HG03139 (cell line): ENCODE measurements at regions not wholly inside any gene's neighbourhood (a gene's known extent, or its start where the extent isn't known, plus 50 kb on each side); places are given as distances from the start of the nearest gene placed in this dataset.
"Not testable (repeated sequence)": the region's sequence is repeated elsewhere in the genome, so short reads cannot be mapped to it uniquely, and the experiment has no call there.

ENCODE experiments used
- ATAC-seq: cut with Tn5 transposase; IDR thresholded peaks from one replicate; pipeline ENCODE4 v1.9.1; 2021; ENCODE audit not compliant: unreplicated experiment

DNA sequence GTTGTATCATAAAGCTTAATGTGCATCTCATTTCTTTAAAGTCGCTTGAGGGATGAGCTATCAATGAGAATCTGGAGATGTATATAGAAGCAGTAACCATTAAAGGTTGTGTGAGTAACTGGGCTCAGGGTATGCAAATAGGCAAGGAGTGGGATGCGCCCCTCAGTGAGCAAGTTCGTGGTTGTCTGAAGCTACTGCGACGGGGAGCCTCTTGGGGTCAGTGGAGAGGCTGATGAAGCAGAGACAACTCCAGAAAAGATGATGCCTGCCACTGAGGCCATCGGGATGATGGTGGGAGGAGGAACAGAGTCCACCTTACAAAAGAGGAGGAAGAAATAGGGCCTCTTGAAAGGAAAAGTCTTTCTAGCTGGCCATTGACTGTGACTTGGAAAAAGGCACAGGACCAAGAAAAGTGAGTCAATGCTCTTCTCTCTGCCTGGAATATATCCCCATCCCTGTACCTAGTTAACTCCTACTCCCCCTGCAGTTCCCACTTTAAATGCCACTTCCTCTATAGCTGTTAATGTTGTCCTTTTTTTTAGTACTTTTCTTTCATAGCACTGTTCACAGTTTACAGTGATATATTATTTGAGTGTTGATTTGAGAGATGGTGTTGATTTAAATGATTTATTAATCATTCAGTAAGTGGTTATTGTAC, 51.4 kb upstream of the LSM6 start:
- ATAC-seq = peak; percentile 92

DNA sequence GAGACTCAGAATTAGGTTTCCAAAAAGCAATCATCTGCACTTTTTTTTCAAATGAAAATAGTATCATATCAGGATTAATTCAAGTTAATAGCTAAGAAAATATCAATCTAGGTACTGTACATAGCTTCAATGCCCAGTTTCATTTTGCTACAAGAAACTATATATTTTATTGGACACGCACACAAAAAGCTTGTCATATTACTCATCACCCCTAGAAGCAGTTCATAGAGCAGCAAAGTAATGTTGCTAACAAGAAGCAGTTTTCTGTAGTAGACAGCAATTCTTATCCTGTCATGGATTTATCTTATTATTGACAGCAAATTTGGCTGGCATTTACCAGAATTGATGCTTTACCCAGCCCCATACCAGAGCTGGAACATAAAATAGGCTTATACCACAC, 52.3 kb upstream of the LSM6 start:
- no peak for ATAC-seq

DNA sequence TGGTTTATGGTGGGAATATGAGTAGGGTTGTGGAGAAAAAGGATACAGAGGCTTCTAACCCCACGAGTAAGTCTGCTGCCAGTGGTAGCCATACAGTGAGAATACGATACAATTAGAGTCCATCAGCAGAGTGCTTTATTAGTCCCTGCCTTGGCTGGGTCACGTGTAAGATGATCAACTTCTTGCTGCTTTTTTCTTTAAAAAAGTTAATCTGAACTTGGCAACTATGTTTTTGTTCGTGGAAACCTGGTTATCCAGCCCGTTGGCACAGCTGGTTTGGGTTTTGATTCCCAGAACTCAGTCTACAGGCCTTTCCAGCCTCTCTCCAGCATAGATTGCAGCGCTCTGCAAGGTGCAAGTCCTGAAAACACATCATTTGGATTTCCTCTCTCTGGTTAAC, 53.1 kb upstream of the LSM6 start:
- ATAC-seq = no peak

DNA sequence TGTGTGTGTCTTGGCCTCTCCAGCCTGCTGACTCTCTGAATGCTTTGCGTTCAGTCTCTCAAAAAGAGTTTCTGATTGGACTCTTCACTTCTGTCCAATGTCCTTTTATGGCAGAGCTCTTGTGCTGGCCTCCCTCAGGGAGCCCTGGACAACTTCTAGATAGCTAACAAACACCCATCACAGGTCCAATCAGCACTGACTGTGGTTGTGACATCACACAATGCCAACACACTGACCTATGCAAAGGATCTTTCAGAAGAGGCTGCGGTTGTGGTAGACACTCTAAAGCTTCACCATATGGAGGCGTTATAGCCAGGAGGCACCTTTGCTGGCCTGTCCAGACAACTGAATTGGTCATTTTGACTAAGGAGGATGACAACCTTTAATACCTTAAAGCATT, 53.8 kb upstream of the LSM6 start:
- ATAC-seq = no peak

DNA sequence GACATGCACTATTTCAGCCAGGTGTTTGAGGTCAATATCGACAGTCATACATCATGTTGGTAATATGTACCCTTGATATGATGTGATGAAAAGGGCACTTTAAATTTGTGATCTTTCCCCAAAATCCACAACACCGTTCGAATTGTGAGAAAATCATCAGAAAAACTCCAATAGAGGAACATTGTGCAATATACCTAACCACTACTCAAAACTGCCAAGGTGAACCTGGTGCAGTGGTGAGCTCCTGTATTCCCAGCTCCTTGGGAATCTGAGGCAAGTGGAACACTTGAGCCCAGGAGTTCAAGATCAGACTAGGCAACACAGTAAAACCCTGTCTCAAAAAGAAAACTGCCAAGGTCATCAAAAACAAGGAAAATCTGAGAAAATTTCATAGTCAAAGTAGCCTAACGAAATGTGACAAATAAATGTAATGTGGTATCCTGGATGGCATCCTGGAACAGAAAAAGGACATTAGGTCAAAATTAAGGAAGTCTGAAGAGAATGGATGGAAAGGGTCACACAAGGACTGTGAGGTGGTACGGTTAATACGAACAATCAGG, 55.6 kb upstream of the LSM6 start:
- no peak for ATAC-seq

DNA sequence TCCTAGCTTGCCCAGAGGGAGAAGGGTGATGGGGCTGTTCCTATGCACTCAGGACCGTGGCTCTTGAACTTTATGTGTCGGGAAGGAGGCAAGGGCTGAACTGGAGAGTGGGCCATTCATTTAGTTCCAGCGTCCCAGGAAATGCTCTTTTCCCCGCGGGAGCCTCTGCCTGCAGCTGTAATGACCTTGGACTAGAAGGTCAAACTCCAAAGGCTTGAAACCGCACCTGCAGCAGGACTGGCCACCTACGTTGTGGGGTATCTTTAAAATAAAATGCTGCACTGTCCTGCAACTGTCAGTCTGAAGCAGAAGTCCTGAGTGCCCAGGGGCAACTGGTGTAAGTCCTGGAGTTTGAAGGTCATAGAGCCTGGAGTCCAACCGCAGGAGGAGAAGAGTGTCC, 61.5 kb upstream of the LSM6 start:
- ATAC-seq = no peak

DNA sequence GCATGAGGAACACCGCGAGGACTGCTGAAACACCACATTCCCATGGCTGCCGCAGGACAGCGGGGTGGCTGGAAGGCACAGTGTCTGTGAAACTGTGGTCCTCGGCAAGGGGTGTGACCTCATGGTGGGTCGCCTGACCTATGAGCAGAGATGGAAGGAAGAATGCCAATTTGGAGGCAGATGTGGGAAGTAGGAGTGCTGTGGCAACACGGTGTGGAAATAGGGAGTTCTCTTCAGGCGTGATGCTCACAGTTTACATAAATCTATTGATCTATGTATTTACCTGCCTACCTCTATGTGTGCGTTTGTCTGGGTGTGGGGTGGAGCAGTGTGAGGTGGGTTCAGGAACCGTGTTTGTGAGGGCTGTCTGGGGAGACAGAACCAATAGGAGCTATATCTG, 62.3 kb upstream of the LSM6 start:
- no peak for ATAC-seq

DNA sequence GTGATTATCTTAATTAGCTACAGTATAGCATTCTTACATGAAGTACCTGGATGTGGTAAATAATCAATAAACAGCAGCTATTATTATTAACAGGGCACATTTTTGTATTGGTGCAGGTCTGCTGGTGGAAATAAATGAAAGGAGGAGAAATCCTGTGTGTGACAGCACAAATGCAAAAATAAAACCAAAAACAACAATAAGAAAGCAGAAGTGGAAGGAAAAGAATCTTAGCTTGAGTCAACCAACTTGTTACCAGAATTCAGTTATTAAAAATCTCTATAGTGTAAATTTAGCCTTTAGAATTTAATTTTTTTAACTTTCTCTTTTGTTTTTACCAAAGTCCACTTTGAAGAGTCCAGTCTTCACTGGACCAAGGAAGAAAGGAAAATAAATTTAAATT, 63.1 kb upstream of the LSM6 start:
- ATAC-seq = no peak

DNA sequence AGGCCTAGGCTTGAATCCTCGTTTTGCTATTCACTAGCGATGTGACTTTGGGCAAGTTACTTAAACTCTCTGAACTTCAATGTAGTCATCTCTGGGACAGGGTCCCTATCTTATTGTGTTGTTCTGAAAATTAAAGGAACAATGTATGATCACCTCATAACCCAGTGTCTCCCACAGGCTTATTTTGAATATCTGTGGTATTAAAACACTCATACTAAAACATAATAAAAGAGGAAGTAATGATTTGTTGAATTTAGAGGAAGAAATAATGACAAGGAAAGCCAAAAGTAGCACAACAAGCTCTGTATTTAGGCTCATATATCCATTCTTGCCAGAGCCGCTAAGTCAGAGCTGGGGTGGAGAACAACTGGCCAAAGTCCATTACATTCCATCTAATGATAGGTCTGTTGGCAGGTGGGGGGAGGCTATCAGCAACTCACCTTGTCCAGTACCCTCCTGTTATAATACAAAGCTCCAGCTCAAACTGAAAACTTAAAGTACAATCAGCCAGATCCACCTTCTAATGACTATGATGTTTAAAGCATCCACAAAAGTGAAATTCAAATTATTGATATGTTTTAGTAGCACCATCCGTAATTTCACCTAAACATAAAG, 64.5 kb upstream of the LSM6 start:
- ATAC-seq = no peak

DNA sequence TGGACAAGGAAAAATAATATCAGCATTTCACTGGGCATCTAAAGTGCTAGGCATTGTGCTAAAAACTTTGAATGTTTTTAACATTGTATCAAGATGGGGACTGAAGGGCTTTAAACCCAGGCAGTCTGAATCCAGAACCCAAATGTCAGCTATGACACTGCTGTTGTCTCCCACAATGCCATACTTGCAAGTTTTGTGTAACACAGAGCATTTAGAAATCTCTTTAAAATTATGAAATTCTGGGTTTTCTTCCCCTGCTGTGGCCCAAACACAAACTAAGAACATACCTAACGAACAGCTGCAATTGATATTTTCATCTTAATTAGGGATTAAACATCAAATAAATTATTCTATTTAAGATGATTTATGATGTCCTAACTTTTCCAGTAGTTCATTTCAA, 66.8 kb upstream of the LSM6 start:
- ATAC-seq = no peak

DNA sequence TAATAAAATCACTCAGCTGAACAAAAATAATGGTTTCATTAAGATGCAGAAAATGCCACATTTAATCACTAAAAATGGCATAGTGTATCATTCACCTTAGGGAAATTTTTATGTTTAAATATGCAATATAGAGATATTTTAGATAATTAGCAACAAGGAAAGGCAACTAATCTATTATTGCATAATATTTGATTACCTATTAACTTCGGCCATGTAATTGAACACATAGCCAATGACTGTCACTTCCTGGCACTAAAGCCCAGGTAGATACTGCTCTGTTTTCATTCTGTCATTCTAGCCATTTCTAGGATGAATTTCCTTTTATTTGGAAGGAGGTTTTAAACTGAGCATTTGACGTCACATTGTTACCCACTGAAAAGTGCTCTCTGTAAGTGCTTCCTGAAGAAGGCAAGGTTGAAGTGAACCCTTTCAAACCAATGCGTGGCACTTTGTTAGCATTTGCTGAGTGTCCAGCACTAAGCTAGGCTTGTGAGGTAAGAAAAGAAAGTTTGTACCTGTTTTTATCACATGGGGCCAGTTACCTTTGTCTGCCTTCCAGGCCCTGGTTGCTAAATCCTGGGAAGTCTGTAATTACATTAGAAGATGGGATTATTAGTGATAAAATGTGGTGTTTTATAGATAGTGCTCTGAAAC, 67.8 kb upstream of the LSM6 start:
- no peak for ATAC-seq

DNA sequence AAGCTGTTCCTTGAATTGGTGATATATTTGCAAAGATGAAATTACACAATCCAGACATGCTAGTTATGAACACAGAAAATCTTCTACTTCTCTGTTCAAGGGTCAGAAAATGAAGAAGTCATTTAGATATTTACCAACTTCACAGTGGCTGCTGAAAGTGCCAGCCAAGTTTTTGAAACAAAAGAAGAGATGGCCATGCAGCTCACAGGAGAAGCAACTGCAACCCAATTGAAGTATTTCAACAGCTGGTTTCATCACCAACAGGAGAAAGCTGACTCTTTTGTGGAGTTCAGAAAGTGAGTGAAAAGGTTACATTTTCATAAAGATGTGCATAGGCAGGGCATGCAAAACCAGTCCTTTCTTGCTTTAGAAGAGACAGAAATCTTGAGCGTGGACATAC, 70.1 kb upstream of the LSM6 start:
- no peak for ATAC-seq

DNA sequence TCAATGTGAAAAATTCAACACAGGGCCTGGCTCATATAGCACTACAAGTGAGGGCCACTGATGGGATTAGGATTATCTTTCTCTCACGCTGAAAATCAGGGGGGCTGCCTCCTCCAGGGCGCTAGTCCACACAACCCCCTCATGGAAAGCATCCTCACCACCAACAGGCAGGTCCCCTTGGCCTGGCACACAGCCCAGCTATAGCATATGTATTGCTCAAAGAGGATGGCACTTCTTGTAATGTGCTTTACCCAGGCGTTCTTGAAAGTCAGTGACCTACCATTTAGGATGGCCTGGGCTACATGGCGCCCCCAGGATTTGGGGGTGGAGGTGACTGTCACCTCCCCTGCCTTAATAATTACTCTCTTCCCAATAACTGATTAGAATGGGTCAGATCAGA, 71.0 kb upstream of the LSM6 start:
- ATAC-seq = no peak

DNA sequence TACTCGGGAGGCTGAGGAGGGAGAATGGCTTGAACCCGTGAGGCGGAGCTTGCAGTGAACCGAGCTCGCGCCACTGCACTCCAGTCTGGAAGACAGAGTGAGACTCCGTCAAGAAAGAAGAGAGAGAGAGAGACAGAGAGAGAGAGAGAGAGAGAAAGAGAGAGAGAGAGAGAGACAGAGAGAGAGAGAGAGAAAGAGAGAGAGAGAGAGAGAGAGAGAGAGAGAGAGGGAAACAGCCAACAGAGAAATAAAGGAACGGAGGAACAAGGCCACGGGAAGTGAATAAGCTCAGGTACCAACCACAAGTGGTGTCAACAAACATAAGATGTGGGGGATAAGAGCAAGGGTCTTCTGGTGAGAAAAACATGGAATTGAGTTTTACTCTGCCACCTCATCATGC, 71.5 kb upstream of the LSM6 start:
- not testable (repeated sequence) for ATAC-seq

DNA sequence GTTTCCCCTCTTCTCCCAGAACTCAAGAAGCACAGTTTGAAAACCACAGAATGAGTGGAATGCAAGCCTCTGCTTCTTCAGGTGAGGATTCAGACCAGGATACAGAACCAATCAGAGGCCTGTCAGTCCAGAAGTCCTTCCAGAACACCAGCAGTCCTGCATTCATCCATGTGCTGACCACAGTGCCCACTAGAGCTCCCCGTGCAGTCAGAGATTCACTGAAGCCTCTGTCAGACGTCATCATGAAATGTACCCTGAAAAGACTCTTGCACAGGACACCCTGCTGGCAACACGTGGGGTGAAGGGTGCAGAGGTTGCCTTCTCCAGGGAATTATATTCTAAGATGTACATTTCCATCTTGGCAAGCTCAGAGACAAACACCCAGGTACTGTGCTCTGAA, 75.9 kb upstream of the LSM6 start:
- ATAC-seq = no peak

DNA sequence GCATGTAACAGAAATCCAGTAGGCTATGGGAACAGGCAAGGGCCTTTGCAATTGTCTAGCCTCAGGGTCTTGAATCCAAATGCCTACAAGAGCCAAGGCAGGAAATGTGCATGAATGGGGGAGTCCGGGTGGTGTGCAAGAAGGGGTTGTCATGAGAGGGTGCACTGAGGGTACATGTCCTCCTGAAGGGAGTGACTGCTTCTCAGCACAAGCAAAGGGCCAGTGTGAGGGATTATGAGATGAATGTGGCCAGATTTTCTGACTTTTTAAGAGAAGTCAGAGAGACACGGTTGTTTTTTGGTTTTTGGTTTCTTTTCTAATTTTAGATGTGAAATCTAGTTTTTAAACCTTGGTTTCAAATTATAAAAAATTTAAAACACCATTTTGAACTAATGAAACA, 76.5 kb upstream of the LSM6 start:
- ATAC-seq = peak; percentile 51

DNA sequence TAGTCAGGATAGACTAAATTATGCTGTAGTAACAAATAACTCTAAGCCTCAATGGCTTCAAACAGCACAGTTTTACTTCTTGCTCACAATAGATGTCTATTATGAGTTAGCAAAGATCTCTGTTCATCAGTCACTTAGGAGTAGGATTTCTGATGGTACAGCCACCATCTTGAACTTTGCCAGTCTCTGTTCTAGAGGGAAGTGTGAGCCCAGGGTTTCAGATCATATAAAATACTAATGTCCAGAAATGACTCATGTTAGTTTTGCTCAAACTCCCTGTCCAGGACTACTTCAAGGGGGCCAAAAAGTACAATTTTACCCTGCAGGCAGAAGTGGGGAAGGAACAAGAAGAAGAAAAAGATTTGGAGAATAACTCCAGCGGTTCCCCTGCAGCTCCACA, 77.1 kb upstream of the LSM6 start:
- peak; percentile 66 for ATAC-seq

DNA sequence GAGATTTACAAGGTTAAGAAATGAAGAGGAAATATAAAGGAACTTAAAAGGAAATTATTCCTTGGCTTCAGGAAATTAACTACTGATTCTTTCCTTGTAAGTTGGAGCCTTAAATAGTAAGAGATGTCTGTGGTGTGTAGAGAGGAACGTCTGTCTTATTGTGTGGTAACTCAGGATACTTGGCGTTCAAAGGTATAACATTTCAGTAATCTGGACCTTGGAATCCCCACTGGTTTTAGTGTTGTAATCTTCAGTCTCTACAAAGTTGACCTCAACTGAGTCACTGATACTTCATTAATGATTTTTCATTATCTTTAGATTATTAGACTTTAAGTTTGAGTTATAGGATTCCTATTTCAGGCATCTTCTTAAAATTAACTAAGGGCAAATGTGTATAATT, 79.1 kb upstream of the LSM6 start:
- ATAC-seq = no peak

DNA sequence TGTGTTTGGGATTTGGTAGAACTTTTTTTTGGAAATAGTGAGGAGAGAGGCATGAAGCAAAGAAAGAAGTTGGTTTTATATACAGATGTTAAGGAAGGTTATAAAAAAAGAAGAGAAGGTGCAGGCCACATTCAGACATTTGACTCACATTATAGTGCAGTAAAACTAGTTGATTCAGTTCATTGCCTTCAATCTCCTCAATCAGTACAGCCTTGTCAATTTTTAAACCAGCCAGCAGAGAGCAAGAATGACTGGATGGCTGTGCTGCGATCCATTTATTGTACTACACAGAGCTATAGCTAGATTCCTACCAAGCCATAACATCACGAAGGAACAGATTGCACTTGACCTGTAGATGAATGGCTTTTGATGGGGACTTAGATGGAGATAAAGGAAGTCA, 79.7 kb upstream of the LSM6 start:
- peak; percentile 48 for ATAC-seq

DNA sequence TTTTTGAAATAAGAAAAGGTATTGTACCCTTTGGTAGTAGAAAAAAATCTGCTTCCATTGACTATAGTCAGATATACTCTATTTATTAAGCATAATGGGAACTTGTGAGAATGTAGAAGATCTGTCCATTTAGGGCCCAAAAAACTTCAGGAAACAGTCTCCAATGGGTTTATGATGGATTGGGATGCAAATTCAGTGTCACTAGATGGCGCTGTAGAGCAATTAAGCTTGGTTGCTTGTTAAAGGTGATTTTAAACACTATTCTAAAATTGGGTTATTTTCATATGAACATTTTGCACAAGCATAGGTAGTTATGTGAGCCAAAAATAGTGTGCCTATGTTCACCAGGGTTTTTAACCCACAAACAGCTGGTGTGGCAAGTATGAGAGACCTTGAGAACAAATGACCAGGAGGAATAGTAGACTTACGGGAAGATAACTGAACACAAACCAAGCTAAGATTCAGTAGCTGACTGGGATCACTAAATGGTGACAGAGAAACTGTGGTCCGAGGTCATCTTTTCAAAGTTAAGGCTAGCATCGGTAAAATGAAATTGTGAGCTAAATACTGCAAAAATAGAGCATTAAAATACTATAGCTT, 80.3 kb upstream of the LSM6 start:
- ATAC-seq = no peak

DNA sequence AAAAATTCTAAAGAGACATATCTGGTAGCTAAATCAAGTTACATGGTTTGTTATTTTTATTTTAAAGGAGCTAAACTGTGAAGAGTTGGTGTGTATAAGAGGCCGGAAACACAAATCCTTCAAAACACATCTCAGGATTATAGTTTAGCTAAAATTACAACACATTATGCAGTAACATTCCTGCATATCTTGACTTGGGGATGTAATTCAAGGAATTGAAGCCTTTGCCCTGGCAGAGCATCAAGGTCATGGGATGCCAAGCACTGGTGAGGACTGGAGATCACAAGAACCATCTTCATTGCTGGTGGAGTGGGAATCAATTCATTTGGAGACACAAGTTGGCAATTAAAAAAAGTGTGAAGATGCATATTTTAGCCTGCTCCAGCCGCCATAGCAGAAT, 86.8 kb upstream of the LSM6 start:
- ATAC-seq = no peak

DNA sequence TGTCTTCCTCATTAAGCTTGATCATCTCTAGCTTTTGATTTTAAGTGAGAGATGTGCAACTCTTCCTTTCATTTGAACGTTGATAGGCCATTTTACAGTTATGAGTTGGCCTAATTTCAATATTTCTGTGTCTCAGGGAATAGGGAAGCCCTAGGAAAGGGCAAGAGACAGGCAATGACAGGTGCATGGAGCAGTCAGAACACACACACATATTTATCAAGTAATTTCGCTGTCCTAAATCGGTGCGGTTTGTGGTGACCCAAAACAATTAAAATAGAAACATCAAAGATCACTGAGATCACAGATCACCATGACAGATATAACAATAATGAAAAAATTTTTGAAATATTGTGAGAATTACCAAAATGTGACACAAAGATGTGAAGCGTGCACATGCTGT, 87.7 kb upstream of the LSM6 start:
- no peak for ATAC-seq
